Uterus (tissue), 3 donors: ENCODE measurements at regions not wholly inside any gene's neighbourhood (a gene's known extent, or its start where the extent isn't known, plus 50 kb on each side); places are given as distances from the start of the nearest gene placed in this dataset.

ENCODE experiments used
- DNase-seq, 2 donors: peaks; one replicate each; pipeline ENCODE4 v3.0.0-alpha.2; 2019 to 2020
- H3K27ac ChIP-seq, 2 donors: fragments of 200-600 bp; sonication (generic); 1 replicate in 1 of 2; 2 replicates in 1 of 2; pipeline ENCODE4 v1.5.1; 2016 to 2018
- H3K27me3 ChIP-seq, 2 donors: fragments of 200-600 bp; sonication (generic); one replicate each; pipeline ENCODE4 v1.5.1; 2018 to 2019; ENCODE audit warnings: control low read depth in 1 of 2
- H3K36me3 ChIP-seq, 2 donors: fragments of 200-600 bp; sonication (generic); one replicate each; pipeline ENCODE4 v1.5.1; 2019; ENCODE audit warnings: control low read depth in 1 of 2
- H3K4me1 ChIP-seq, 2 donors: fragments of 200-600 bp; sonication (generic); one replicate each; pipeline ENCODE4 v1.5.1; 2018 to 2019; ENCODE audit warnings: control low read depth in 1 of 2
- H3K4me3 ChIP-seq, 2 donors: fragments of 200-600 bp; sonication (generic); 1 replicate in 1 of 2; 2 replicates in 1 of 2; pipeline ENCODE4 v1.5.1; 2018 to 2019; ENCODE audit warnings: mild to moderate bottlenecking in 1 of 2
- H3K9me3 ChIP-seq, 2 donors: fragments of 200-600 bp; sonication (generic); one replicate each; pipeline ENCODE4 v1.5.1; 2019; ENCODE audit warnings: control low read depth in 1 of 2
- CTCF ChIP-seq, 4 experiments: fragments of 200-600 bp in 2 of 4; fragments of 450-650 bp in 2 of 4; sonication (generic) in 2 of 4; IDR thresholded peaks; one replicate each; pipeline ENCODE4 v1.5.1; 2016 to 2019; ENCODE audit warnings: antibody characterized with exemption in 4 of 4, mild to moderate bottlenecking in 2 of 4, moderate library complexity in 1 of 4
- POLR2A ChIP-seq, 2 donors: fragments of 450-650 bp; IDR thresholded peaks; one replicate each; pipeline ENCODE4 v1.6.1; 2016; ENCODE audit warnings: antibody characterized with exemption in 2 of 2, mild to moderate bottlenecking in 1 of 2, moderate library complexity in 1 of 2
- intact Hi-C: fragments of 100-400 bp; cut with DNase I; formaldehyde crosslinking; loops from one replicate; pipeline ENCODE4 v1.15.1; 2023; ENCODE audit warnings: low total_unique reads
- donor health status: DM: yes; HTN: yes; CAD: no.

- no peaks in the 10 kb centered on the region for H3K27me3 ChIP-seq
- no peak for DNase-seq
- no peaks in the 10 kb centered on the region for H3K36me3 ChIP-seq
- H3K4me3 ChIP-seq: no peak overlapping the region
- intact Hi-C loops: no loop called here
- no peaks in the 10 kb centered on the region for H3K4me1 ChIP-seq
- H3K9me3 ChIP-seq: no peaks in the 10 kb centered on the region
- TF ChIP-seq POLR2A (IDR thresholded peaks at IDR 0.05): no peak
- TF ChIP-seq CTCF (IDR thresholded peaks at IDR 0.05): no peak
- peak overlapping the region; percentile 3 to 5 for H3K27ac ChIP-seq
Observed at GRCh38 chr1:228957535-228957934, 222.3 kb downstream of the RHOU start.

GRCh38 chr1:228958121-228958520 lies 222.8 kb downstream of the RHOU start:
- H3K4me3 ChIP-seq: no peak overlapping the region
- no peaks in the 10 kb centered on the region for H3K27me3 ChIP-seq
- no peaks in the 10 kb centered on the region for H3K9me3 ChIP-seq
- H3K4me1 ChIP-seq: no peaks in the 10 kb centered on the region
- H3K36me3 ChIP-seq: no peaks in the 10 kb centered on the region
- TF ChIP-seq CTCF (IDR thresholded peaks at IDR 0.05) (no peak), POLR2A (IDR thresholded peaks at IDR 0.05) (no peak)
- intact Hi-C loops: no loop called here
- H3K27ac ChIP-seq: peak overlapping the region; percentile 3 to 5
- no peak for DNase-seq

- Histone ChIP-seq H3K4me3 (no peak overlapping the region), H3K27ac (peak overlapping the region in 1 of 2 donors; percentile 5), H3K4me1 (no peaks in the 10 kb centered on the region), H3K27me3 (no peaks in the 10 kb centered on the region), H3K36me3 (no peaks in the 10 kb centered on the region), H3K9me3 (no peaks in the 10 kb centered on the region)
- DNase-seq: no peak
- TF ChIP-seq CTCF (IDR thresholded peaks at IDR 0.05) (no peak), POLR2A (IDR thresholded peaks at IDR 0.05) (no peak)
- intact Hi-C loops: no loop called here
Observed at GRCh38 chr1:228958741-228959140, 223.5 kb downstream of the RHOU start.

GRCh38 chr1:228960705-228961104 lies 225.4 kb downstream of the RHOU start:
- Histone ChIP-seq H3K36me3 (no peaks in the 10 kb centered on the region), H3K4me3 (no peak overlapping the region), H3K4me1 (no peaks in the 10 kb centered on the region), H3K27me3 (no peaks in the 10 kb centered on the region), H3K9me3 (no peaks in the 10 kb centered on the region), H3K27ac (no peak overlapping the region)
- intact Hi-C loops: no loop called here
- no peak for DNase-seq
- TF ChIP-seq POLR2A (IDR thresholded peaks at IDR 0.05) (no peak), CTCF (IDR thresholded peaks at IDR 0.05) (no peak)

GRCh38 chr1:228961511-228961910 lies 226.2 kb downstream of the RHOU start:
- Histone ChIP-seq H3K36me3 (no peaks in the 10 kb centered on the region), H3K4me3 (no peak overlapping the region), H3K4me1 (no peaks in the 10 kb centered on the region), H3K27me3 (no peaks in the 10 kb centered on the region), H3K9me3 (no peaks in the 10 kb centered on the region), H3K27ac (no peak overlapping the region)
- DNase-seq: no peak
- intact Hi-C loops: no loop called here
- TF ChIP-seq POLR2A (IDR thresholded peaks at IDR 0.05) (no peak), CTCF (IDR thresholded peaks at IDR 0.05) (no peak)
